Left lung (tissue), 4 donors: ENCODE measurements at regions not wholly inside any gene's neighbourhood (a gene's known extent, or its start where the extent isn't known, plus 50 kb on each side); places are given as distances from the start of the nearest gene placed in this dataset.

Source experiments
- ATAC-seq: fragments of 200-7000 bp; cut with Tn5 transposase; one replicate; pipeline ENCODE4 v1.9.1; 2020; ENCODE audit warnings: moderate library complexity
- DNase-seq, 4 donors: peaks; one replicate each; pipeline ENCODE4 v3.0.0-alpha.2; 2013 to 2020
- H3K27ac ChIP-seq, 2 donors: fragments of 200-600 bp; sonication (generic) in 1 of 2; one replicate each; pipeline versions ENCODE4 v1.5.0 to v1.8.0; 2020 to 2021
- H3K27me3 ChIP-seq, 2 donors: fragments of 200-600 bp; sonication (generic) in 1 of 2; one replicate each; pipeline versions ENCODE4 v1.5.0 to v1.8.0; 2020 to 2021
- H3K36me3 ChIP-seq, 2 donors: fragments of 200-600 bp; sonication (generic) in 1 of 2; one replicate each; pipeline versions ENCODE4 v1.5.0 to v1.8.0; 2020 to 2021
- H3K4me1 ChIP-seq, 2 donors: fragments of 200-600 bp; one replicate each; pipeline ENCODE4 v1.8.0; 2021
- H3K4me3 ChIP-seq, 2 donors: fragments of 200-600 bp; sonication (generic) in 1 of 2; one replicate each; pipeline versions ENCODE4 v1.5.0 to v1.8.0; 2020 to 2021; ENCODE audit warnings: mild to moderate bottlenecking in 1 of 2
- H3K9me3 ChIP-seq, 2 donors: fragments of 200-600 bp; sonication (generic) in 1 of 2; one replicate each; pipeline versions ENCODE4 v1.5.0 to v1.8.0; 2020 to 2021
- CTCF ChIP-seq, 2 donors: fragments of 200-600 bp; sonication (generic) in 1 of 2; IDR thresholded peaks; one replicate each; pipeline versions ENCODE4 v1.5.0 to v1.8.0; 2021; ENCODE audit warnings: antibody characterized with exemption in 2 of 2
- intact Hi-C, 2 donors: fragments of 100-400 bp; cut with DNase I; formaldehyde crosslinking; loops; one replicate each; pipeline versions ENCODE4 v1.11.2 to v1.14.2; 2022
- donor health status: DM: no; HTN: yes; CAD: no.
- donor health status: DM: no; HTN: no; CAD: no.

GRCh38 chr11:16408619-16409018 is 52.3 kb upstream of the SOX6 start:
- no peak for TF ChIP-seq CTCF (IDR thresholded peaks at IDR 0.05)
- Histone ChIP-seq H3K36me3 (no peaks in the 10 kb centered on the region), H3K9me3 (no peaks in the 10 kb centered on the region), H3K4me1 (no peaks in the 10 kb centered on the region), H3K27ac (no peak overlapping the region), H3K4me3 (no peak overlapping the region), H3K27me3 (no peaks in the 10 kb centered on the region)
- ATAC-seq (no peak), DNase-seq (no peak)
- intact Hi-C loops: no loop called here

GRCh38 chr11:16406226-16406625 is 49.9 kb upstream of the SOX6 start:
- ATAC-seq: no peak

More at GRCh38 chr11:16406226-16406625, 49.9 kb upstream of the SOX6 start:
- intact Hi-C loops: no loop called here
- Histone ChIP-seq H3K4me1 (no peaks in the 10 kb centered on the region), H3K27me3 (no peaks in the 10 kb centered on the region), H3K27ac (no peak overlapping the region), H3K36me3 (no peaks in the 10 kb centered on the region), H3K9me3 (no peaks in the 10 kb centered on the region), H3K4me3 (no peak overlapping the region)
- no peak for DNase-seq
- no peak for TF ChIP-seq CTCF (IDR thresholded peaks at IDR 0.05)
